ENCODE measurements at regions not wholly inside any gene's neighbourhood (a gene's known extent, or its start where the extent isn't known, plus 50 kb on each side); places are given as distances from the start of the nearest gene placed in this dataset.
"Not testable (repeated sequence)": the region's sequence is repeated elsewhere in the genome, so short reads cannot be mapped to it uniquely, and the experiment has no call there.

- no peak for DNase-seq (ENCODE audit: low spot score)
Measured at GRCh38 chr12:115810122-115810901, 467.2 kb downstream of the MED13L start.

- DNase-seq (ENCODE audit: low spot score): no peak
Measured at GRCh38 chr12:115806000-115806399, 471.5 kb downstream of the MED13L start.

DNA sequence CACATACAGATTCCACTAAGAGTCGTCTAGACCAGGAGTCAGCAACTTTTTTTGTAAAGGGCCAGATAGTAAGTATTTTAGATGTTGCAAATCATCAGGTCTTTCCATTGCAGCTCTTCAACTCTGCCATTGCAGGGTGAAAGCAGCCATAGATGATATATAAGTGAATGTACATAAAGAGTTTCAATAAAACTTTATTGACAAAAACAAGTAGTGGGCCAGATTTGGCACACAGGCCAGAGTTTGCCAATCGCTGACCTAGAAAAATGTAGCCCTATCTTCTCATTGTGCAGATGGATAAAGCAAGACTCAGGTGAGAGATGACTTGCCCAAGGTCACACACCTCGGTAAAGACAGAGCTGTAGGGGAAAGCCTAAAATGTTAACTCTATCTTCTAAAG is 474.7 kb downstream of the MED13L start:
- DNase-seq (ENCODE audit: low spot score): no peak

- no peak for DNase-seq (ENCODE audit: low spot score)
Measured at GRCh38 chr12:115801871-115802270, 475.6 kb downstream of the MED13L start.

- no peak for DNase-seq (ENCODE audit: low spot score)
Measured at GRCh38 chr12:115799610-115800009, 477.9 kb downstream of the MED13L start.

- DNase-seq (ENCODE audit: low spot score): no peak
Measured at GRCh38 chr12:115798309-115798917, 479.1 kb downstream of the MED13L start.

GRCh38 chr12:115794659-115795081 is 482.8 kb downstream of the MED13L start:
- DNase-seq (ENCODE audit: low spot score): no peak

- no peak for DNase-seq (ENCODE audit: low spot score)
Measured at GRCh38 chr12:115791331-115791730, 486.2 kb downstream of the MED13L start.

DNA sequence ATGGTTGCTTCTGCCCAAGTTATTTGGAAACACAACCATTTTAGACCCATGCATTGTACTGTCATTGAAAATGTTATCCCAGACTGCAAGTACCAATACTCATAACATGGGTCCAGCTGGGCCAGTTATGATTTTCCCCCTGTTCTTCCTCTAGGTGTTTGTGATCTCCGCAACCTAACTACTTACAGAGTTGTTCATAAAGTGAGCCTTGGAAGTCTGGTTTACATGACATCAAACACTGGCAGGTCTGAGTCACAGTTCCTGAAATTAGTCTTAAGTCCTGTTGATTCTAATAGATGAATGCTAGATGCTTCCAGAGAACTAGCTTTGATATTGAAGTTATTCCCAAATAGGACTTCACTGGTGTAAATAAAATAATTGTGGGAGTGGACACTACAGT is 487.0 kb downstream of the MED13L start:
- no peak for DNase-seq (ENCODE audit: low spot score)

GRCh38 chr12:115786490-115786889 is 491.0 kb downstream of the MED13L start:
- DNase-seq (ENCODE audit: low spot score): not testable (repeated sequence)

- DNase-seq (ENCODE audit: low spot score): no peak
Measured at GRCh38 chr12:115785548-115785947, 491.9 kb downstream of the MED13L start.

DNA sequence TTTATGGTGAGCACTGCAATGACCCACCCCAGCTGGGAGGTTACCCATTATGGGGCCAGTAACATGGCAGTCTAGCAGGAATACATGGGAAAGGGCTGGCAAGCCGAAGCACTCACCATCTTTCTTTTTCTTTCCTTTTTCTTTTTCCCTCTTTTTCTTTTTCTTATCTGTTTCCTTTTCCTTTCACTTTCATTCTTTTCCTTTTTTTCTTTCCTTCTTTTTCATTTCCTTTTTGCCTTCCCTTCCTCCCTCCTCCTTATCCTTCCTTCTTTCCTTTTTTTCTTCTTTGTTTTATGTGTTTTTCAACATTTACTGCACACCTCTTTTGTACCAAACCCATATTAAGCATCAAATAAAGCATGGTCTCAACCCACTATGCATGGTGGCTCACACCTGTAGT is 501.1 kb downstream of the MED13L start:
- DNase-seq (ENCODE audit: low spot score): no peak

GRCh38 chr12:115774148-115774895 is 503.2 kb downstream of the MED13L start:
- no peak for DNase-seq (ENCODE audit: low spot score)

GRCh38 chr12:115771601-115772000 is 505.9 kb downstream of the MED13L start:
- DNase-seq (ENCODE audit: low spot score): no peak

DNA sequence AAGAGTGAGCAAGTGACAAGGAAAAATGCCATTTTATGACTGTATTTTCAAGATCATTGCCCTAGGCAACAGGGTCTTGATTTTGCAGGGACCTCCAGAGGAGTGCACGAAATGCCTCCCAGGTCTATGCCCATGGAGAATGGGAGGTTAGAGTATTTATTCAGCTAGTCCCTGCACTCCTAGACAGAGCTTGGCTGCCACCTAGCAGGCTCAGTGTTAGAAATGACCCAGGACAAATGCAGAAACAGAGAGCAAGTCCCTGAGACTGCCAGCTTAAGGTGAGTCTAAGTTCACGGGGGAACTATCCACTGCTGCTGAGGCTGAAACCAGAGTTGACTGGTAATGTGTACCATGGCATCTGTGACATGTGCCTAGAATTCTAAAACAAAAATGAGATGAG is 506.4 kb downstream of the MED13L start:
- no peak for DNase-seq (ENCODE audit: low spot score)

DNA sequence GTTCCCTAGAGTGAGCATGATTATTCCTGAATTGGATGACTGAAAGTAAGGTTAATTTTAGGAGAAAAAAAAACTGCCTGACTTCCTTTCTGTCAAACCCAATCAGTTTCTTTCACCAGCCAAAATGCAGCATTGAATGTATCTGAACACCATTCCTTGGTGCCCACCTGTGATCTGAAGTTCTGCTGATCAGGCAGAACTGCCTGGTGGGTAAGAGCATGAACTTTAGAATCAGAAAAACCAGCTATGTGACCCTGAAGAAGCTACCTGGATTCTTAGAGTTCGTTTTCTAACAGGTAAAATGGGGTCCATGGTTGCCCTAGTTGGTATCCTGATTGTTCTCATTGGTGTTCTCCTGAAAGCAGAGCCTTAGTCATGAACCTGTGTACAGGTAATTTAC is 506.9 kb downstream of the MED13L start:
- DNase-seq (ENCODE audit: low spot score): no peak

DNA sequence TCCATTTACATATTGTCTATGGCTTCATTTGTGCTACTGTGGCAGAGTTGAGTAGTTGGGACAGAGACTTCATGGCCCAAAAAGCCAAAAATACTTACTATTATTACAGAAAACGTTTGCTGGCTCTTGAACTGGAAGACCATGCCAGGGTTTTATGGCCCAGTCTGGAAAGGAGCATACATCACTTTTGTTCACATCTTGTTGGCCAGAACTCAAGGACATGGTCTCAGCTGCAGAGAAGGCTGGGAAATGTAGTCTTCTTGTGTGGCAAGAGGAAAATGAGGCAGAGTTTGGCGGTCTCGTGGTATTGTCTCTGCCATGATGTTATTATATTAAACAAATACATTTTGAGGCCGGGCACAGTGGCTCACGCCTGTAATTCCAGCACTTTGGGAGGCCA is 509.6 kb downstream of the MED13L start:
- DNase-seq (ENCODE audit: low spot score): no peak

GRCh38 chr12:115763982-115764621 is 513.4 kb downstream of the MED13L start:
- no peak for DNase-seq (ENCODE audit: low spot score)

DNA sequence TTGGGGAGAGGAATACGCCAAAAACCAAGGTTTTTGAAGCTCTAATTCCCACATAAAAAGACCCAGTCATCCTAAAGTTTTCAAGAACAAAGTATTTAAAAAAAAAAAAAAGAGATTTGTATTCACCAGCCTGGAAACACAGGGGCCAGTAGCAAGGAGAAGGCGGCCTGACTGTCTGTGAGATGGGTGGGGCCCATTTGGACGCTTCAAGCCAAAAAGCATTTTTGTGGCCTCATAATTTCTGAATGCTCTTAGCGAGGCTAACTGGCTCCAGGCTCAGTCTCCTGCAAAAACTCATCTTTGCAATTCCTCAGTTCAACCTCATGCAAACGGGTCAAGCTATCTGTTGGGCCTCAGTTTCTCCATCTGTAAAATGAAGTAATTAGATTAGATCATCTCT is 514.1 kb downstream of the MED13L start:
- no peak for DNase-seq (ENCODE audit: low spot score)

DNA sequence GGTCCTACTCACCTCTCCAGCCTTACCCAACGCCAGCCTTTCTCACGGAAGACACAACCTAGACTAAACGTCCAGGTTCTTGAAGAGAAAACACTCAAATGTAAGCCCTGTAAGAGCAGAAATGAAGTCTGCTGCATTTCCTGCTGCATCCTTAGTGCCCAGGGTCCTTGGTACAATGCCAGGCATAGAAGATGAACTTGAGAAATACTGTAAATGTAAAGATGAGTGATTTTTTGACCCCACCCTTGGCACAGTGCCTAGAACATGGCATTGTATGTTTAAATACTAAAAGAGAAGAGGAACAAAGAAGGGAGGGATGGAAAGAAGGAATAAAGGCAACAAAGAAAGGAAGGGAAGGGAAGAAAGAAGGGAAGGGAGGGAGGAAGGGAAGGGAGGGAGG is 514.6 kb downstream of the MED13L start:
- DNase-seq (ENCODE audit: low spot score): no peak

DNA sequence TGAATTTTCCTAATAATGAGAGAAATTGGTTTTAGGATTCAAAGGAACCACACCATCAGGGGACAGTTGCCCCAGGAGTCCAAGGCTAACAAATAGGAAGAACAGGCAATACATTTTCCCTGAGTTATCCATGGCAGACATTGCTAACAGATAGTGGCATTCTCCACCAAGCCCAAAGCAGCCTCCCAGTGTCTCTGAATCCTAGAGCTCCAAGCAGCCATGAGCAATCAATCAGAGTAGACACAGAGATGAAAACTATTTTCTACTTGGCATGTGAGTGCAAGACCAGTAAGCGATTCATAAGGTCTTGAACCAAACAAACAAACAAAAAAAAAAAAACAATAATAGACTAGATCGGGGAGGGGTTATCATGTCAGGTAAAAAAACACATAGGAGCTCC is 515.7 kb downstream of the MED13L start:
- no peak for DNase-seq (ENCODE audit: low spot score)

- no peak for DNase-seq (ENCODE audit: low spot score)
Measured at GRCh38 chr12:115760231-115760630, 517.3 kb downstream of the MED13L start.
